SK-N-MC (cell line): ENCODE measurements at regions not wholly inside any gene's neighbourhood (a gene's known extent, or its start where the extent isn't known, plus 50 kb on each side); places are given as distances from the start of the nearest gene placed in this dataset.

Experiments
- DNase-seq: peaks from one replicate; pipeline ENCODE4 v3.0.0-alpha.2; 2011; ENCODE audit warnings: low read depth, low spot score
- H3K27ac ChIP-seq: fragments of 200-600 bp; sonication (generic); 2 replicates; pipeline ENCODE4 v1.5.1; 2016; ENCODE audit warnings: mixed run types
- H3K36me3 ChIP-seq: fragments of 200-600 bp; sonication (generic); 2 replicates; pipeline ENCODE4 v1.6.1; 2017; ENCODE audit warnings: antibody characterized with exemption, low read length, mixed read lengths; ENCODE audit not compliant: insufficient read depth
- H3K4me3 ChIP-seq: fragments of 200-600 bp; sonication (generic); 2 replicates; pipeline ENCODE4 v1.5.1; 2016
- H3K9ac ChIP-seq: fragments of 200-600 bp; sonication (generic); 2 replicates; pipeline ENCODE4 v1.8.0; 2017; ENCODE audit warnings: mixed run types, mixed read lengths; ENCODE audit not compliant: insufficient read length
- H3K9me3 ChIP-seq: fragments of 200-600 bp; sonication (generic); 2 replicates; pipeline ENCODE4 v1.6.1; 2017; ENCODE audit warnings: low read depth, mild to moderate bottlenecking, antibody characterized with exemption, low read length, moderate library complexity, mixed read lengths
- EZH2 ChIP-seq: fragments of 200-600 bp; sonication (generic); IDR thresholded peaks from one replicate; pipeline ENCODE4 v1.6.1; 2017; ENCODE audit warnings: antibody characterized with exemption
- FOXP2 ChIP-seq: optimal IDR thresholded peaks from 2 replicates; pipeline ENCODE3; 2011; ENCODE audit warnings: mild to moderate bottlenecking, moderate library complexity; ENCODE audit not compliant: insufficient read depth; ENCODE audit errors: extremely low read length, control extremely low read depth
- POLR2AphosphoS5 ChIP-seq: IDR thresholded peaks from 2 replicates; pipeline ENCODE4 v1.6.1; 2012; ENCODE audit warnings: mild to moderate bottlenecking, low read depth, low read length, borderline replicate concordance

DNA sequence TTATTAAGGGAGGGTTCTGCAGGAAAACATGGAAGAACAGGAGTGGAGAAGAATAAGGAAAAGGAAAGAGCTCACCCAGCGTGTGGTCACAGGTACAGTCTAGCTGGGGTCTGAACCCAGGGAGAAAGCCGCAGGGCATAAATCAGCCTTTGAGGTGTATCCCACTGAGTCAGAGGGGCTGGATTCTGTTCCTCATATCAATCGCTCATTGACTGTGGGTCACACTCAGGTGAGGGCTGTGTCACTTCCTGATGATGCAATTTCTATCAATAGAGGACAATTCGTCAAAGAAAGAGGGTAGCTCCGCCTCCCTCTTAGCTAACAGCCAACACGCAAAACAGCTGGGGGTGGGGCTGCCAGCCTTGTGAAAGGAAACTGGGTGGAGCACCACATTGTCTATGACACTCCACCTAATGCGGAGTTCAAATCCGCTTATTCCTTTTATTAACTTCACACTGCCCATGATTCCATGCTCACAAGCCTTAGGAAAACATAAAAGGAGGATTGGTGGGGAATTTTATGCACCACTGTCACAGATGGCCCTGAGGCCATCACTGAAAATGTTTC is 176.2 kb downstream of the ICE1 start:
- no peak overlapping the region for H3K4me3 ChIP-seq
- TF ChIP-seq FOXP2 (no peak), POLR2AphosphoS5 (no peak), EZH2 (no peak)
- H3K36me3 ChIP-seq, result no peaks in the 10 kb centered on the region
- H3K9ac ChIP-seq, result no peak overlapping the region
- no peaks in the 10 kb centered on the region for H3K9me3 ChIP-seq
- H3K27ac ChIP-seq, result no peak overlapping the region
- no peak for DNase-seq

DNA sequence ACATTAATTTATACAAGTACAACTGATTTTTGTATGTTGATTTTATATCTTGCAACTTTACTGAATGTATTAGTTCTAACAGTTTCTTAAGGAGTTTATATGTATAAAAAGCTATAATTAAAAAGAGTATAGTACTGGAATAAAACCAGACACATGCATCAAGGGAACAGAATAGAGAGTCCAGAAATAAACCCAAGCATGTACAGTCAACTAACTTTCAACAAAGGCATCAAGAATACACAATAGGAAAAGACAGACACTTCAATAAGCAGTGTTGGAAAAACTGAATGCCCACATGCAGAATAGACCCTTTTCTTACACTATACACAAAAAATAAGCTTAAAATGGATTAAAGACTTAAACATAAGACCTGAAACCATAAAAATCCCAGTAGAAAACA is 170.9 kb downstream of the ICE1 start:
- H3K9ac ChIP-seq, result no peak overlapping the region
- no peak overlapping the region for H3K27ac ChIP-seq
- no peaks in the 10 kb centered on the region for H3K9me3 ChIP-seq
- no peak overlapping the region for H3K4me3 ChIP-seq
- no peak for DNase-seq
- H3K36me3 ChIP-seq, result no peaks in the 10 kb centered on the region
- TF ChIP-seq EZH2 (no peak), FOXP2 (no peak), POLR2AphosphoS5 (no peak)

- no peak overlapping the region for H3K9ac ChIP-seq
- no peak overlapping the region for H3K27ac ChIP-seq
- H3K9me3 ChIP-seq, result no peaks in the 10 kb centered on the region
- no peak for DNase-seq
- TF ChIP-seq POLR2AphosphoS5 (no peak), FOXP2 (no peak), EZH2 (no peak)
- H3K4me3 ChIP-seq, result no peak overlapping the region
- no peaks in the 10 kb centered on the region for H3K36me3 ChIP-seq
Observed at GRCh38 chr5:5592541-5592940, 170.1 kb downstream of the ICE1 start.

DNA sequence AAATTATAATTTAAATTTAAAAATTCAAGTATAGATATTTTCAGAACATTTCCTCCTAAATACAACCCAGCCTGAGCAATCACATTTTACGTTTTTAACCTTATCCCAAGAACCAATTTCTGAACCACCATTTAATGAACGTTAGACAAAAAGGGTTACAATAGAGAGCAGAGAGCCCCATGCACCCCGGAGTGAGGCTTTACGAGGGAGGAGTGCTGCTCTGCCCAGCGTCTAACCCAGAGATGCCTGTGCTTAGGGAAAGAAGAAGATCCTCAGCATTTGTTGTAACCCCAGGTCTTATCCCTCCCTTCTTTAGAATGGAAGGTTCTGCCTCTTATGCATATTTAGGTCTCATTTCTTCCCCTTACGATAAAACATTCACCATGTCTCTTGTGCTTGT is 169.1 kb downstream of the ICE1 start:
- H3K27ac ChIP-seq, result no peak overlapping the region
- no peaks in the 10 kb centered on the region for H3K36me3 ChIP-seq
- TF ChIP-seq EZH2, result no peak
- TF ChIP-seq POLR2AphosphoS5, result no peak
- TF ChIP-seq FOXP2, result no peak
- DNase-seq, result no peak
- no peak overlapping the region for H3K9ac ChIP-seq
- H3K9me3 ChIP-seq, result no peaks in the 10 kb centered on the region
- no peak overlapping the region for H3K4me3 ChIP-seq

DNA sequence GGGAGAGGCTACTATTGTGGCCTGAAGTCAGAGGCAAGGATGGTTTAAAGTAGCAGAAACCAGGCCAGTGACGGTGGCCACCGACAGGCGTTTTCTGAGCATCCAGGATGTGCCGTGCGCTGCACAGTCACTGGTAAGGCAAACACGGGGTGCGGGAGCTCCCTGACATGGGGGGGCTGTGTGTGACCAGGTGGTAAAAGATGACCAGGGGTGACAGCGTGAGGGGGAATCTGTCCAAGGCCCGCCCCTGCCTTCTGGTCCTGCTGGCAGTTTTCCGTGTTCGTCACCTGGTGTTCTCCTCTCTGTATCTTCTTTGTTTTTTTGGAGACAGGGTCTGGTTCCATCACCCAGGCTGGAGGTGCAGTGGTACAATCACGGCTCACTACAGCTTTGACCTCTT is 167.4 kb downstream of the ICE1 start:
- Histone ChIP-seq H3K27ac (no peak overlapping the region), H3K36me3 (no peaks in the 10 kb centered on the region), H3K4me3 (no peak overlapping the region), H3K9ac (no peak overlapping the region), H3K9me3 (no peaks in the 10 kb centered on the region)
- TF ChIP-seq EZH2, result no peak
- no peak for TF ChIP-seq POLR2AphosphoS5
- no peak for TF ChIP-seq FOXP2
- DNase-seq, result no peak

- Histone ChIP-seq H3K9me3 (no peaks in the 10 kb centered on the region), H3K9ac (no peak overlapping the region), H3K36me3 (no peaks in the 10 kb centered on the region), H3K27ac (no peak overlapping the region), H3K4me3 (no peak overlapping the region)
- no peak for TF ChIP-seq FOXP2
- no peak for DNase-seq
Observed at GRCh38 chr5:5588887-5589826, 166.7 kb downstream of the ICE1 start.

- Histone ChIP-seq H3K36me3 (no peaks in the 10 kb centered on the region), H3K4me3 (no peak overlapping the region), H3K27ac (no peak overlapping the region), H3K9me3 (no peaks in the 10 kb centered on the region), H3K9ac (no peak overlapping the region)
- no peak for DNase-seq
- TF ChIP-seq FOXP2, result no peak
- no peak for TF ChIP-seq POLR2AphosphoS5
- no peak for TF ChIP-seq EZH2
Observed at GRCh38 chr5:5588386-5588785, 165.9 kb downstream of the ICE1 start.

GRCh38 chr5:5587474-5587873 is 165.0 kb downstream of the ICE1 start:
- H3K36me3 ChIP-seq, result no peaks in the 10 kb centered on the region
- TF ChIP-seq EZH2, result no peak
- no peak for TF ChIP-seq FOXP2
- no peak for TF ChIP-seq POLR2AphosphoS5
- no peak overlapping the region for H3K9ac ChIP-seq
- no peak overlapping the region for H3K4me3 ChIP-seq
- H3K27ac ChIP-seq, result no peak overlapping the region
- no peak for DNase-seq
- no peaks in the 10 kb centered on the region for H3K9me3 ChIP-seq

DNA sequence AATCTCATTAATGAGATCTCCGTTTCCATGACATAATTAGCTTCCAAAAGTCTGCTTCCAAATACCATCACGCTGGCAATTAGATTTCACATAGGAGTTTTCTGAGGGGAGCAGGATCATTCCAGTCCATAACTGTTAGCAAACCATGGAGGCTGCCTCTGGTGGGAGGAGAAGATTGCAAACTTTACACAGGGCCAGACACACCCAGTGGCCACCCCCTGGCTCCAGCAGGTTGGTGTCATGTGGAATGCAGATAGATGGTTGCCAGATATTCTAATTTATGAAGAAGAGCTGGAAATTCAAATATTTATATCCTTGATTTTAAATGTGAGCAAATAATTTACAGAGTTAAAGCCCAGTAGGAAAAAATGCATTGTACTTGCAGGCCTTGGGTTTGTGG is 164.2 kb downstream of the ICE1 start:
- TF ChIP-seq FOXP2 (no peak), EZH2 (no peak), POLR2AphosphoS5 (no peak)
- H3K9me3 ChIP-seq, result no peaks in the 10 kb centered on the region
- no peak overlapping the region for H3K9ac ChIP-seq
- no peak overlapping the region for H3K27ac ChIP-seq
- no peak for DNase-seq
- H3K36me3 ChIP-seq, result no peaks in the 10 kb centered on the region
- no peak overlapping the region for H3K4me3 ChIP-seq
